Sciatic nerve (tissue), 2 donors: ENCODE measurements at regions not wholly inside any gene's neighbourhood (a gene's known extent, or its start where the extent isn't known, plus 50 kb on each side); places are given as distances from the start of the nearest gene placed in this dataset.
A peak's percentile ranks its signal among the peaks of the same experiment; 100 is the strongest.
"Not testable (repeated sequence)": the region's sequence is repeated elsewhere in the genome, so short reads cannot be mapped to it uniquely, and the experiment has no call there.

Experiments used
- ATAC-seq: fragments of 200-7000 bp; cut with Tn5 transposase; one replicate; pipeline ENCODE4 v1.9.1; 2020; ENCODE audit warnings: mild to moderate bottlenecking, moderate library complexity
- DNase-seq: peaks from one replicate; pipeline ENCODE4 v3.0.0-alpha.2; 2020; ENCODE audit warnings: low spot score
- intact Hi-C: fragments of 100-400 bp; cut with DNase I; formaldehyde crosslinking; loops from one replicate; pipeline ENCODE4 v1.14.2; 2022
- donor health status: DM: no; HTN: no; CAD: no.
- donor health status: DM: no; HTN: no; CAD: no.

DNA sequence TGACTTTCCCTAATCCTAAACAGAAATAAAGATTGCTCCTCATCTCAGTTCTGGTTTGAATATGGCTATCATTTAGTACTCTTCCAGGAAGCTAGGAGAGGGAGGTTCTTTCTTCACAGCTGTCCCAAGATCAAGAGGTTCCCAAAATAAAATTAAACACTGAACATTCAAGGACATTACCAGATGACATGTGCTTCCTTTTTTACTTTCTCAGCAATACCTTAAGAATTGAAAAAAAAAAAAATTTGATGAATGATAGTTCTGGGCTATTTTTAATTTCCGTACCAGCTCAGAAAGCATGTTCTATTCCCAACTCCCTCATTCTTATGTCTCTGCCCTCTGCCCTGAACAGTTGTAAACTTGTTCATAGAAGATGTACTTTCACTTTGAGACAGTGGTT lies 61.7 kb upstream of the MYL1 start:
- ATAC-seq: no peak
- intact Hi-C loops: no loop called here

DNA sequence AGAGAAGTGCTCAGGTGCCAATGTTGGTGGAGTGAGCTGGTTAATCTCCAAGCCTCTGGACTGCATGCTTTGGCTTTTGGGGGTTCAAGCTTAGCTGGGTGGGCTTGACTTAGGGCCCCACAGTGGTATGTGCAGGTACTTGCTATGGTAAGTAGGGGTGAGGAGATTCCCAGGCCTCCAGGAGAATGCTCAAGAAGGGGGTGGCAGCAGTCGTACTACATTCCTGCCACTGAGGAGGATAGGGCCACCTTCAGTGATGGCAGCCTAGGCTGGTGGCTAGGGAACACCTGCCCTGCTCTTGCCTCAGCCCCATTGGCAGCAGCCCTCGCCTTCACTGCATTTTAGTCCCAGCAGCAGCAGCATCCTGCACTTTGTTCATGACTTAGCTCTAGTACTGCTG lies 55.6 kb upstream of the MYL1 start:
- intact Hi-C loops: no loop called here
- no peak for DNase-seq
- ATAC-seq: no peak

More for the DNA sequence above, 61.7 kb upstream of the MYL1 start:
- DNase-seq: no peak

GRCh38 chr2:210366675-210367080 lies 51.7 kb upstream of the MYL1 start:
- peak; percentile 92 for ATAC-seq
- intact Hi-C loops: no loop called here
- no peak for DNase-seq

- intact Hi-C loops, ATAC-seq, DNase-seq: not testable (repeated sequence)
These were observed 50.5 kb upstream of the MYL1 start for GRCh38 chr2:210365475-210365874.
